ENCODE measurements at regions not wholly inside any gene's neighbourhood (a gene's known extent, or its start where the extent isn't known, plus 50 kb on each side); places are given as distances from the start of the nearest gene placed in this dataset.

DNA sequence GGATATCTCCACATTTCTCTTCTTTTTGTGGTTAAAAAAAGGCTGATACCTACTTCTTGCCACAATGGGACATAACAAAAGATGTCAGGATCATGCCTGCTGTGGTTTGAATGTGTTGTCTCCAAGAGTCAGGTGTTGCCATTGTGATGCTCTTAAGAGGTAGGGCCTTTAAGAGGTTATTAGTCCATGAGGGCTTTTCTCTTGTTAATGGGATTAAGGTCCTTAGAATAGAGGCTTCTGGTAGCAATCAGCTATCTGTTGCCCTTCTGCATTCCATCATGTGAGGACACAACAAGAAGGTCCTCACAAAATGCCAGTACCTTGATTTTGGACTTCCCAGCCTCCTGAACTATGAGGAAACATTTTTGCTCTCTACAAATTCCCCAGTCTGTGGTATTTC, 191.4 kb downstream of the GBA3 start:
- no peak overlapping the region for H3K4me3 ChIP-seq (ENCODE audit: low read depth, low read length)
- TF ChIP-seq, protein P1, sequence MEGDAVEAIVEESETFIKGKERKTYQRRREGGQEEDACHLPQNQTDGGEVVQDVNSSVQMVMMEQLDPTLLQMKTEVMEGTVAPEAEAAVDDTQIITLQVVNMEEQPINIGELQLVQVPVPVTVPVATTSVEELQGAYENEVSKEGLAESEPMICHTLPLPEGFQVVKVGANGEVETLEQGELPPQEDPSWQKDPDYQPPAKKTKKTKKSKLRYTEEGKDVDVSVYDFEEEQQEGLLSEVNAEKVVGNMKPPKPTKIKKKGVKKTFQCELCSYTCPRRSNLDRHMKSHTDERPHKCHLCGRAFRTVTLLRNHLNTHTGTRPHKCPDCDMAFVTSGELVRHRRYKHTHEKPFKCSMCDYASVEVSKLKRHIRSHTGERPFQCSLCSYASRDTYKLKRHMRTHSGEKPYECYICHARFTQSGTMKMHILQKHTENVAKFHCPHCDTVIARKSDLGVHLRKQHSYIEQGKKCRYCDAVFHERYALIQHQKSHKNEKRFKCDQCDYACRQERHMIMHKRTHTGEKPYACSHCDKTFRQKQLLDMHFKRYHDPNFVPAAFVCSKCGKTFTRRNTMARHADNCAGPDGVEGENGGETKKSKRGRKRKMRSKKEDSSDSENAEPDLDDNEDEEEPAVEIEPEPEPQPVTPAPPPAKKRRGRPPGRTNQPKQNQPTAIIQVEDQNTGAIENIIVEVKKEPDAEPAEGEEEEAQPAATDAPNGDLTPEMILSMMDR (IDR thresholded peaks at IDR 0.05; ENCODE audit: low read depth, low read length, missing control alignments): no peak
- DNase-seq (ENCODE audit: low read depth): no peak

DNA sequence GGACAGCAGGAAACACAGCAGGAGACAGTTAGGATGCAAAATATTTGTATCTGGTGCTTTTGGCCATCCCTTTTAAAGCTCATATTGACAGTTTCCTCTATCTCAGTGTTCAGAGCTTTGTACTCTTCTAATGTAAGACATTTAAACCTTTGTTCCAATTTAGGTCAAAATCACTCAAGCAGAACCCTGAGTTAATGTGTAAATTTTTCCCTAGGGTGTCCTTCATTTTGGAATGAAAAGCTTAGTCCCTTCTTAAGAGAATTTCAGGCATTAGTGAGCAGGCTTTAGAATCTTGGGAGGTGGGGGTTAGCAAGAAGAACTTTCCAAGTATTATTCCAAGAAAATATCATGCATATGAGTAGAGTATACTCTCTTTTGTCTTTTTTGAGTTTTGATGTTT, 188.7 kb downstream of the GBA3 start:
- H3K4me3 ChIP-seq (ENCODE audit: low read depth, low read length): no peak overlapping the region
- TF ChIP-seq, protein P1 (IDR thresholded peaks at IDR 0.05; ENCODE audit: low read depth, low read length, missing control alignments): no peak
- no peak for DNase-seq (ENCODE audit: low read depth)

DNA sequence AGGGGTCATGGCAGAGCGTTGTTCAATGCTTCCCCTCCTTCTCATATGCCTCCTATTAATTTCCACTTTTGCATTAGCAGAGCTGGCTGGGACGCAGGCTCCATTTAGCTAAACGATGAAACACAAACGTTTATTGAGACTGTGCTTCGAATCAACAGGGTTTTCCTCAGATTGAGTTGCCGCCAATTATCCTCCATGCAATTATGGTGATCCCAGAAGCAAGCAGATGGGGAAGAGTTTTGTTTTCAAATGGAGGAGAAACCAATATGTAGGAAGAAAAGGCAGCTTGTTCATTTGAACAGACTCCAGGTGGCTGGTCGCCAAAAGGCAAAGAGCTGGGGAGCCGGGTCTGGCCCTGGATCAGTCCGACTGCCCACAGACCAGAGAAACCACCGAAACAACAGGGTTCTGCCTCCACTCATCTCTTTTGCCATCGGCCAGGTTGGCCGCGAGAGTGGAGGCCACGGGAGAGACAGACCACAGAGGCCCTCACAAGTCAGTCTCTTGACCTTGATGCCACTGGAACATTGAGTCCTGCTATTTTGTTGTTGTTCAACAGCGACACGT, 184.8 kb downstream of the GBA3 start:
- no peak for DNase-seq (ENCODE audit: low read depth)
- TF ChIP-seq, protein P1 (IDR thresholded peaks at IDR 0.05; ENCODE audit: low read depth, low read length, missing control alignments): no peak
- H3K4me3 ChIP-seq (ENCODE audit: low read depth, low read length): no peak overlapping the region

DNA sequence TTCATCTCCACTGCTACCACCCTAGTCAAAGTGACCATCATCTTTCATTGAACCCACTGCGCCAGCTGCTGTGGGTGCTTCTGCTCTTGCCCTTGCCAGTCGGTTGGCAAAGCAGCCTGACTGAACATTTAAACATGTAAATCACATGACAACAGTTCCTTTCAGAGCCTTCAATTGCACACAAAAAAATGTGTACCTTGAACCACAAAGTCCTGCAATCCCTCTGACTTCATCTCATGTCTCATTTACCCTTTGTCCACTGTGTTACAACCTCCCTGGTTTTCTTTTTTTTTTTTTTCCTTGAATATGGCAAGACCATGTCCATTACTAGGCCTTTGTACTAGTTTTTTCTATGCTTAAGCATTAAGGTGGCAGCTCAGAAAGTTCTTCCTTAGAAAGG, 183.5 kb downstream of the GBA3 start:
- TF ChIP-seq, protein P1 (IDR thresholded peaks at IDR 0.05; ENCODE audit: low read depth, low read length, missing control alignments): no peak
- H3K4me3 ChIP-seq (ENCODE audit: low read depth, low read length): no peak overlapping the region
- DNase-seq (ENCODE audit: low read depth): no peak

DNA sequence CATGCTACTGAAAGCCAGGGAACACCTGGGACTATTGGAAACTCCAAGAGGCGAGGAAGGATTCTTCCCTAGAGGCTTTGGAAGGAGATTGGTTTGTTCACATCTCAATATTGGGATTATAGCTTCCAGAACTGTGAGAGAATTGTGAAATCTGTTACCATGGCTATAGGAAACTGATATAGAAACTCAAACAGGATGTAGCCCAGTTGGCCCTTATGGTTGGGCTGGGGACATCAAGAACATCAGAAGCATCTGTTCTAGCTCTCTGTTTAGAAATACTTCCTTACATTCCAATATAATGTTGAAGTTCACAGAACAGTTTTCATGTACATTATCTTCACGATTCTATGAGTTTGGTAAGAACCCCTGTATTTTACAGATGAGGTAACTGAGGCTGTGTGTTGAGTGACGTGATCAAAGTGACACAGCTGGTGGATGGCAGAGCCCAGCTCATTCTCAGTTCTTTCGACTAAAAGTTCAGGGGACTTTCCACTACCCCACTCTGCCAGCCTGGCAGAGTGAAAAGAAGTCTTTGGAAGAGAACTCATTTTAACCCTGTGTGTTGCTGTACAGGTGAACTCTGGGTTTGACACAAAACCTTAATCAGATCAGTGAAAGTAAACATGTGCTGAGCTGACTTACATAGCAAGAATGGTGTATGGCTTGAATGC, 183.0 kb downstream of the GBA3 start:
- no peak overlapping the region for H3K4me3 ChIP-seq (ENCODE audit: low read depth, low read length)
- no peak for DNase-seq (ENCODE audit: low read depth)
- TF ChIP-seq, protein P1 (IDR thresholded peaks at IDR 0.05; ENCODE audit: low read depth, low read length, missing control alignments): no peak

DNA sequence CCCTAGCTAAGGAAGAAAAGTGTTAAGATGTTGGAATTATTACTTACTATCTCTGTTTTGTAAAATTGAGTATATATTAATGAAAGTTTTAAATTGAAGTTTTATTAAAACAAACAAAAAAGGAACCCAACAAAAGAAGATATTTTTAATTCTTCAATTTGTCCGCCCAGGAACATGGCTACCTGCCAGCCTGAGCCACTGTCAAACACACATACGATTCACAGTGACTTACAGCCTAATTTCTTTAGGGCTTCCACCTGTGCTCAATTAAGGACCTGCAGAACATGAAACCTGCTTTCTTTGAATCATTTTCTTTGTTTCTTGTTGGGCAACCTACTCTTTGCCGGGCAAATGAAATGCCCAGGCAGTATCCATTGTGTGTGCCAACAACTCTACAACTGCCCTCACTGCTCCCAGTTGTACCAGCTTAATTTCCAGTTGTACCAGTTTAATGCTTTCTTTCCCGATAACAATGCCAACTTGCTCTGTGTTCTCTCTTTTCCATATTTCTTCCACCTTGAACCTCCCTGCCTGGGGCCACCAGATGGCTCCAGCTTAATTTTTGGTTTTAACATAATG, 181.7 kb downstream of the GBA3 start:
- no peak for DNase-seq (ENCODE audit: low read depth)
- TF ChIP-seq, protein P1 (IDR thresholded peaks at IDR 0.05; ENCODE audit: low read depth, low read length, missing control alignments): no peak
- no peak overlapping the region for H3K4me3 ChIP-seq (ENCODE audit: low read depth, low read length)
